Calu3 (cell line): ENCODE measurements at regions not wholly inside any gene's neighbourhood (a gene's known extent, or its start where the extent isn't known, plus 50 kb on each side); places are given as distances from the start of the nearest gene placed in this dataset.

Source experiments
- BruUV-seq: library from RNA; stranded (reverse); fragments of 400-500 nt; replicated peaks from 2 replicates; lab custom pipeline; 2021; lab: Mats Ljungman, UMichigan
- CTCF ChIA-PET: fragments of 300-600 bp; sonication (Branson Sonifier 250); formaldehyde crosslinking; loops from one replicate; lab custom pipeline; 2022; ENCODE audit warnings: antibody characterized with exemption; lab: Charles Lee
- DNase-seq: peaks from one replicate; pipeline ENCODE4 v3.0.0; 2022
- H3K27ac Mint-ChIP-seq: one replicate; pipeline ENCODE4 v1.8.0; 2022; ENCODE audit warnings: mixed read lengths; ENCODE audit not compliant: unreplicated experiment
- H3K27me3 Mint-ChIP-seq: one replicate; pipeline ENCODE4 v1.8.0; 2022; ENCODE audit warnings: mixed read lengths; ENCODE audit not compliant: unreplicated experiment
- H3K36me3 Mint-ChIP-seq: one replicate; pipeline ENCODE4 v1.8.0; 2022; ENCODE audit warnings: mild to moderate bottlenecking, moderate library complexity, mixed read lengths; ENCODE audit not compliant: insufficient read depth, unreplicated experiment
- H3K4me1 Mint-ChIP-seq: one replicate; pipeline ENCODE4 v1.8.0; 2022; ENCODE audit warnings: mild to moderate bottlenecking, low read depth, mixed read lengths; ENCODE audit not compliant: unreplicated experiment
- H3K4me3 Mint-ChIP-seq: one replicate; pipeline ENCODE4 v1.8.0; 2022; ENCODE audit warnings: mild to moderate bottlenecking, low read depth, moderate library complexity, mixed read lengths; ENCODE audit not compliant: unreplicated experiment
- H3K9me3 Mint-ChIP-seq: one replicate; pipeline ENCODE4 v1.8.0; 2022; ENCODE audit warnings: low read depth, mixed read lengths; ENCODE audit not compliant: unreplicated experiment
- intact Hi-C: fragments of 100-400 bp; cut with micrococcal nuclease; formaldehyde crosslinking; loops from one replicate; pipeline ENCODE4 v1.10.0; 2022; ENCODE audit not compliant: unreplicated experiment
- TF ChIP-seq, protein P1 (sequence below): fragments of 200-600 bp; IDR thresholded peaks from one replicate; pipeline ENCODE4 v1.8.0; 2022; ENCODE audit warnings: antibody characterized with exemption; ENCODE audit not compliant: unreplicated experiment

DNA sequence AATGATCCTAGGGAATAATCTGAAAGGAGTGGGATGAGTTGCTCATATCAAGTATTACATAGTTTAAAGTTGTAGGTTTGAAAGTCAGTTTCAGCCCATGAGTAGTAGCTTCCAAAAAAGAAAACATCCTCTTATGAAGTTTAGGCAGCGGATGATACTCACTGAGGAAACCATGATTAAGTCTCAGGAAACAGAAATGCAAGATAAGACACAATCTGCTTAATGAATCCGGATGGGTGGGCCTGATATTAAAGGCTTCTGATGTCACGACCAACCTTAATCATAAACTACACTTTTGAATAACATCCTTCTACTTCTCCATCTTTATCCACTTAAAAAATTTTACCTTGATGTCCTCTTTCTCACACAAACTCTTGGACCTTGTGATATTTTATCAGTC is 61.8 kb downstream of the S1PR1 start:
- no peak overlapping the region for H3K4me3 Mint-ChIP-seq
- CTCF ChIA-PET: no interaction called here
- H3K27me3 Mint-ChIP-seq: peaks cover 20% of the 10 kb centered on the region
- DNase-seq: no peak
- H3K4me1 Mint-ChIP-seq: no peaks in the 10 kb centered on the region
- TF ChIP-seq, protein P1, sequence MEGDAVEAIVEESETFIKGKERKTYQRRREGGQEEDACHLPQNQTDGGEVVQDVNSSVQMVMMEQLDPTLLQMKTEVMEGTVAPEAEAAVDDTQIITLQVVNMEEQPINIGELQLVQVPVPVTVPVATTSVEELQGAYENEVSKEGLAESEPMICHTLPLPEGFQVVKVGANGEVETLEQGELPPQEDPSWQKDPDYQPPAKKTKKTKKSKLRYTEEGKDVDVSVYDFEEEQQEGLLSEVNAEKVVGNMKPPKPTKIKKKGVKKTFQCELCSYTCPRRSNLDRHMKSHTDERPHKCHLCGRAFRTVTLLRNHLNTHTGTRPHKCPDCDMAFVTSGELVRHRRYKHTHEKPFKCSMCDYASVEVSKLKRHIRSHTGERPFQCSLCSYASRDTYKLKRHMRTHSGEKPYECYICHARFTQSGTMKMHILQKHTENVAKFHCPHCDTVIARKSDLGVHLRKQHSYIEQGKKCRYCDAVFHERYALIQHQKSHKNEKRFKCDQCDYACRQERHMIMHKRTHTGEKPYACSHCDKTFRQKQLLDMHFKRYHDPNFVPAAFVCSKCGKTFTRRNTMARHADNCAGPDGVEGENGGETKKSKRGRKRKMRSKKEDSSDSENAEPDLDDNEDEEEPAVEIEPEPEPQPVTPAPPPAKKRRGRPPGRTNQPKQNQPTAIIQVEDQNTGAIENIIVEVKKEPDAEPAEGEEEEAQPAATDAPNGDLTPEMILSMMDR: no peak
- H3K36me3 Mint-ChIP-seq: no peaks in the 10 kb centered on the region
- intact Hi-C loops: no loop called here
- BruUV-seq: no TSS peak
- no peak overlapping the region for H3K27ac Mint-ChIP-seq
- no peaks in the 10 kb centered on the region for H3K9me3 Mint-ChIP-seq

DNA sequence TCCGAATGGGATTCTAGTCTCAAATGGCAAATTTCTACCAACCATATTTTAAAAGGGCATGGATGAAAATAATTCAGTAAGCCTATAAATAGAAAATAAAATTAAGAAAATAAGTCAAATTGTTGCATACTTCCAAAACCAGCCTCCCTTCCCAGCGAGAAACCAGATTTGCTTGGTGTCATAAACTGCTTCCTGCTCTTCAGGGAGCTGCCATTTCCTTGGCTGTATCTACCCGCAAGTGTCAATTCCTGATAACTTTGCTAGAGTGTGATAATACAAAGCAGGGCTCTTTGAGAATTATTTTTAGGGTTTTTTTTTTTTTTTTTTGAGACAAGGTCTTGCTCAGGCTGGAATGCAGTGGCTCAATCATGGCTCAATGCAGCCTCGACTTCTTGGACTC is 62.3 kb downstream of the S1PR1 start:
- intact Hi-C loops: no loop called here
- no peaks in the 10 kb centered on the region for H3K4me1 Mint-ChIP-seq
- H3K36me3 Mint-ChIP-seq: no peaks in the 10 kb centered on the region
- H3K27me3 Mint-ChIP-seq: peaks cover 20% of the 10 kb centered on the region
- TF ChIP-seq, protein P1: no peak
- no peak for DNase-seq
- H3K9me3 Mint-ChIP-seq: no peaks in the 10 kb centered on the region
- BruUV-seq: no TSS peak
- CTCF ChIA-PET: no interaction called here
- no peak overlapping the region for H3K4me3 Mint-ChIP-seq
- H3K27ac Mint-ChIP-seq: no peak overlapping the region

- Mint-ChIP-seq H3K36me3 (no peaks in the 10 kb centered on the region), H3K4me1 (no peaks in the 10 kb centered on the region), H3K9me3 (no peaks in the 10 kb centered on the region), H3K27ac (no peak overlapping the region), H3K27me3 (peaks cover 23% of the 10 kb centered on the region), H3K4me3 (no peak overlapping the region)
- no peak for DNase-seq
- CTCF ChIA-PET: no interaction called here
- TF ChIP-seq, protein P1: no peak
- intact Hi-C loops: no loop called here
- no TSS peak for BruUV-seq
Measured at GRCh38 chr1:101299710-101300109, 62.9 kb downstream of the S1PR1 start.

- intact Hi-C loops: no loop called here
- H3K4me3 Mint-ChIP-seq: no peak overlapping the region
- no TSS peak for BruUV-seq
- H3K4me1 Mint-ChIP-seq: no peaks in the 10 kb centered on the region
- no peak for DNase-seq
- H3K36me3 Mint-ChIP-seq: no peaks in the 10 kb centered on the region
- no peak overlapping the region for H3K27ac Mint-ChIP-seq
- H3K9me3 Mint-ChIP-seq: no peaks in the 10 kb centered on the region
- H3K27me3 Mint-ChIP-seq: peaks cover 35% of the 10 kb centered on the region
- TF ChIP-seq, protein P1: no peak
- CTCF ChIA-PET: interaction anchor here (1.4 kb wide), 1 partner anchor 8 kb away, joined by 3 read pairs; no protein-coding TSS in a partner anchor
Measured at GRCh38 chr1:101300916-101301315, 64.1 kb downstream of the S1PR1 start.
